Psoas muscle (tissue), 7 donors: ENCODE measurements at regions not wholly inside any gene's neighbourhood (a gene's known extent, or its start where the extent isn't known, plus 50 kb on each side); places are given as distances from the start of the nearest gene placed in this dataset.

ENCODE experiments used
- ATAC-seq, 4 donors: fragments of 200-7000 bp; cut with Tn5 transposase; one replicate each; pipeline ENCODE4 v1.9.1; 2020; ENCODE audit warnings: moderate library complexity in 3 of 4, mild to moderate bottlenecking in 2 of 4
- DNase-seq, 2 donors: peaks; one replicate each; pipeline ENCODE4 v3.0.0-alpha.2; 2020
- H3K27ac ChIP-seq: fragments of 200-600 bp; one replicate; pipeline ENCODE4 v1.8.0; 2022
- H3K27me3 ChIP-seq, 3 donors: fragments of 200-600 bp in 1 of 3; one replicate each; pipeline versions ENCODE4 v1.6.1 to v1.8.0; 2013 to 2022; ENCODE audit warnings: low read length in 2 of 3, mild to moderate bottlenecking in 2 of 3, moderate library complexity in 1 of 3; ENCODE audit not compliant: insufficient read depth in 3 of 3
- H3K36me3 ChIP-seq, 2 donors: fragments of 200-600 bp in 1 of 2; one replicate each; pipeline versions ENCODE4 v1.6.1 to v1.8.0; 2013 to 2022; ENCODE audit warnings: low read depth in 1 of 2, mild to moderate bottlenecking in 1 of 2, moderate library complexity in 1 of 2; ENCODE audit not compliant: insufficient read depth in 1 of 2
- H3K4me1 ChIP-seq: fragments of 200-600 bp; one replicate; pipeline ENCODE4 v1.8.0; 2022
- H3K4me3 ChIP-seq: fragments of 200-600 bp; one replicate; pipeline ENCODE4 v1.8.0; 2022; ENCODE audit warnings: mild to moderate bottlenecking
- H3K9me3 ChIP-seq: fragments of 200-600 bp; one replicate; pipeline ENCODE4 v1.8.0; 2022
- CTCF ChIP-seq: fragments of 200-600 bp; IDR thresholded peaks from one replicate; pipeline ENCODE4 v1.8.0; 2022; ENCODE audit warnings: antibody characterized with exemption
- WGBS, 3 donors: extraction: QIAGEN DNeasy Blood & Tissue Kit; methylation state at CpG; one replicate each; pipeline versions ENCODE4 v1.1.6 to v1.1.7; 2013; 5-methylcytosine and 5-hydroxymethylcytosine counted together
- intact Hi-C, 2 donors: fragments of 100-400 bp; cut with DNase I; formaldehyde crosslinking; loops; one replicate each; pipeline versions ENCODE4 v1.11.0 to v1.14.2; 2022
- donor health status: healthy with polysubstance abuse.
- donor health status: DM: no; HTN: no; CAD: no; lungs with moderate emphysema.
- donor health status: Bipolar disorder and iron deficiency.
- donor health status: healthy.
- donor health status: DM: yes; HTN: yes; CAD: no.
- donor health status: DM: no; HTN: no; CAD: no.
- donor health status: DM: yes; HTN: yes; CAD: no.

DNA sequence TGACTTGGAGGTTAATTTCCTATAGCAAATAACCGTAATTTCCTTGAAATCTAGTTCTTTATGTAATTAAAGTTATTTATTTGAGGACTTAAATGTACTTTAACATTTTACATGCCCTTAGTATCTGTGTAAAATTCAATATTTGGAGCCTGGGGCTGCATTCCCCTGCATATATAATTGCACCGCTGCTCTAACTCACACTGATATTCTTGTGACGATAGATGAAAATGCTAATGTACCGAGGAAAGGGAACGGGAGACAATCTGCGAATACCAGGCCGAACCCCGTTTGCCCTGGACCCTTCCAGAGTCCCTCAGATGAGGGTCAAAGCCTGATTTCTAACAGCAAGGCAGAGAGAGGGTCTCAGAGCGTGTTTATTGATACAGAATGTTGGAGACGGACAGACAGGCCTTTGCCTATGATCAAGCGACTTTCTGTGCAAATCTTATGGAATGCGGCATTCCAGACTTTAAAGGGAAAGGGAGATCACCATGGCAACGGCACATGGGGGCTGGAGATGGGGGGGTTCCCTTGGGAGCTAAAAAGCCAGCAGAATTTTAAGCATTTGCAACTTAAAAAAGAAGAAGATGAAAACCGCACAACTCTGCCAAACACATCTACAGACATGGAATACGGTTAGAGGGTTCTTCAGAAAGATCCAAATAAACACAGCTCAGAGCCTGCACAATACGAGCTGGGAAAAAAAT, 57.6 kb upstream of the TWIST2 start:
- H3K27ac ChIP-seq: no peak overlapping the region
- 46 to 52% (median 52%) methylated on average over 16 of the region's 16 CpGs for WGBS, 3 donors
- DNase-seq (no peak), ATAC-seq (no peak)
- intact Hi-C loops: no loop called here
- H3K36me3 ChIP-seq: no peaks in the 10 kb centered on the region
- no peaks in the 10 kb centered on the region for H3K4me1 ChIP-seq
- no peaks in the 10 kb centered on the region for H3K9me3 ChIP-seq
- TF ChIP-seq CTCF: no peak
- H3K4me3 ChIP-seq: no peak overlapping the region
- H3K27me3 ChIP-seq: peaks cover 0 to 13% (median 3%) of the 10 kb centered on the region in 3 donors

GRCh38 chr2:238790833-238791230, 57.1 kb upstream of the TWIST2 start:
- intact Hi-C loops: no loop called here
- ATAC-seq (no peak), DNase-seq (no peak)
- no peak for TF ChIP-seq CTCF
- 38 to 51% (median 42%) methylated on average over 12 of the region's 12 CpGs for WGBS, 3 donors
- Histone ChIP-seq H3K27ac (no peak overlapping the region), H3K4me3 (no peak overlapping the region), H3K9me3 (no peaks in the 10 kb centered on the region), H3K4me1 (no peaks in the 10 kb centered on the region), H3K27me3 (peaks cover 0 to 13% (median 3%) of the 10 kb centered on the region in 3 donors), H3K36me3 (no peaks in the 10 kb centered on the region)

DNA sequence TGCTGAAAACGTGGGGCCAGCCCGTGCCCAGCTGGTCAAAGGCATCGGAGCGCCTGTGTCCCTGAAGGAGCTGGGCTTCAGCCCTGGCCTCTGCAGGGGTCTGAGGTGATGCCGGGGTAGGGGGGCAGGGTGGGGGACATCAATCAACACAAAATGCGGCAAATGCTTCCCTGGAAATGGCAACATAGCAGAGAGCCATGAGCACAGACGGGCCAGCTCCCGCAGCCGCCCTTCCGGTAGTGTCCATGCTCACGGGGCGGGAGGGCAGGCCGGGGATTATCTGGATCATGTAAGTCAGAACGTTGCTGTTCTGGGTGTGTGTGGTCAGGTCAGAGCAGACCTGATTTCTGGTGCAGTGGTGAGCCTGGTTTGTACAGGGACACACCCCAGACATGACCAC, 56.5 kb upstream of the TWIST2 start:
- intact Hi-C loops: no loop called here
- no peak for TF ChIP-seq CTCF
- Histone ChIP-seq H3K36me3 (no peaks in the 10 kb centered on the region), H3K27ac (no peak overlapping the region), H3K4me3 (no peak overlapping the region), H3K9me3 (no peaks in the 10 kb centered on the region), H3K4me1 (no peaks in the 10 kb centered on the region), H3K27me3 (peaks cover 0 to 16% (median 3%) of the 10 kb centered on the region in 3 donors)
- 50 to 60% (median 51%) methylated on average over 14 of the region's 14 CpGs for WGBS, 3 donors
- DNase-seq: no peak
- ATAC-seq: no peak

- no peak for TF ChIP-seq CTCF
- 66 to 73% (median 68%) methylated on average over 5 of the region's 5 CpGs for WGBS, 3 donors
- no peak for ATAC-seq
Observed at GRCh38 chr2:238793306-238793705, 54.6 kb upstream of the TWIST2 start.

More at GRCh38 chr2:238793306-238793705, 54.6 kb upstream of the TWIST2 start:
- Histone ChIP-seq H3K4me1 (no peaks in the 10 kb centered on the region), H3K36me3 (no peaks in the 10 kb centered on the region), H3K27ac (no peak overlapping the region), H3K4me3 (no peak overlapping the region), H3K9me3 (no peaks in the 10 kb centered on the region), H3K27me3 (peaks cover 0 to 28% (median 3%) of the 10 kb centered on the region in 3 donors)
- no peak for DNase-seq
- intact Hi-C loops: no loop called here
